MM.1S (cell line): ENCODE measurements at regions not wholly inside any gene's neighbourhood (a gene's known extent, or its start where the extent isn't known, plus 50 kb on each side); places are given as distances from the start of the nearest gene placed in this dataset.

Source experiments
- DNase-seq: peaks from one replicate; pipeline ENCODE4 v3.0.0-alpha.2; 2015
- H2AFZ ChIP-seq: fragments of 300-600 bp; sonication (generic); 2 replicates; pipeline ENCODE4 v1.6.0; 2016; ENCODE audit warnings: antibody characterized with exemption, low read length
- H3F3A ChIP-seq: fragments of 300-600 bp; sonication (generic); 2 replicates; pipeline ENCODE4 v1.6.1; 2016; ENCODE audit warnings: mild to moderate bottlenecking, antibody characterized with exemption, low read length, moderate library complexity, mixed read lengths; ENCODE audit not compliant: insufficient read depth
- H3K27ac ChIP-seq: fragments of 300-600 bp; sonication (generic); 2 replicates; pipeline ENCODE4 v1.5.1; 2016; ENCODE audit warnings: mild to moderate bottlenecking, low read length
- H3K27me3 ChIP-seq: fragments of 300-600 bp; sonication (generic); replicated peaks from 2 replicates; pipeline ENCODE4 v1.6.0; 2016; ENCODE audit warnings: low read length; ENCODE audit not compliant: insufficient read depth
- H3K36me3 ChIP-seq: fragments of 300-600 bp; sonication (generic); replicated peaks from 2 replicates; pipeline ENCODE4 v1.6.1; 2016; ENCODE audit warnings: mild to moderate bottlenecking, low read length, mixed read lengths; ENCODE audit not compliant: insufficient read depth
- H3K4me1 ChIP-seq: fragments of 300-600 bp; sonication (generic); 2 replicates; pipeline ENCODE4 v1.6.1; 2016; ENCODE audit warnings: low read length, mixed read lengths
- H3K4me2 ChIP-seq: fragments of 300-600 bp; sonication (generic); 2 replicates; pipeline ENCODE4 v1.6.0; 2016; ENCODE audit warnings: low read depth, low read length
- H3K4me3 ChIP-seq: fragments of 300-600 bp; sonication (generic); 2 replicates; pipeline ENCODE4 v1.5.1; 2016; ENCODE audit warnings: low read length, mixed read lengths
- H3K79me2 ChIP-seq: fragments of 300-600 bp; sonication (generic); 2 replicates; pipeline ENCODE4 v1.6.1; 2016; ENCODE audit warnings: mixed run types, low read length, mixed read lengths
- H3K9ac ChIP-seq: fragments of 300-600 bp; sonication (generic); 2 replicates; pipeline ENCODE4 v1.6.1; 2016; ENCODE audit warnings: low read length, mixed read lengths
- H3K9me2 ChIP-seq: fragments of 300-600 bp; sonication (generic); replicated peaks from 2 replicates; pipeline ENCODE4 v1.6.1; 2016; ENCODE audit warnings: mild to moderate bottlenecking, low read length, mixed read lengths; ENCODE audit not compliant: insufficient read depth
- H3K9me3 ChIP-seq: fragments of 300-600 bp; sonication (generic); replicated peaks from 2 replicates; pipeline ENCODE4 v1.6.1; 2016; ENCODE audit warnings: mild to moderate bottlenecking, low read length, mixed read lengths; ENCODE audit not compliant: insufficient read depth
- H4K20me1 ChIP-seq: fragments of 300-600 bp; sonication (generic); 2 replicates; pipeline ENCODE4 v1.6.1; 2016; ENCODE audit warnings: mild to moderate bottlenecking, low read length, moderate library complexity, mixed read lengths; ENCODE audit not compliant: insufficient read depth
- CTCF ChIP-seq: fragments of 300-600 bp; sonication (generic); IDR thresholded peaks from 2 replicates; pipeline ENCODE4 v1.5.1; 2016; ENCODE audit warnings: antibody characterized with exemption, low read length, mixed read lengths
- EZH2 ChIP-seq: fragments of 300-600 bp; sonication (generic); optimal IDR thresholded peaks from 2 replicates; pipeline ENCODE3; 2017; ENCODE audit warnings: low read depth, mild to moderate bottlenecking, antibody characterized with exemption, low read length, mixed read lengths
- EZH2phosphoT487 ChIP-seq: fragments of 300-600 bp; sonication (generic); IDR thresholded peaks from 2 replicates; pipeline ENCODE4 v1.6.1; 2018; ENCODE audit warnings: antibody characterized with exemption, low read length

- Histone ChIP-seq H3K4me1 (no peaks in the 10 kb centered on the region), H3K36me3 (no peaks in the 10 kb centered on the region), H3F3A (no peaks in the 10 kb centered on the region), H3K27ac (no peak overlapping the region), H3K4me2 (no peak overlapping the region), H3K9me3 (no peaks in the 10 kb centered on the region), H3K4me3 (no peak overlapping the region), H3K79me2 (no peaks in the 10 kb centered on the region), H3K27me3 (peaks cover 80% of the 10 kb centered on the region), H3K9ac (no peak overlapping the region), H4K20me1 (no peaks in the 10 kb centered on the region), H2AFZ (no peak overlapping the region), H3K9me2 (no peaks in the 10 kb centered on the region)
- TF ChIP-seq CTCF (no peak), EZH2 (no peak), EZH2phosphoT487 (no peak)
- peak; percentile 44 for DNase-seq
Observed at GRCh38 chr11:119493712-119494111, 70.7 kb upstream of the THY1 start.

- Histone ChIP-seq H3K27ac (no peak overlapping the region), H3K36me3 (no peaks in the 10 kb centered on the region), H3F3A (no peaks in the 10 kb centered on the region), H3K4me2 (no peak overlapping the region), H4K20me1 (no peaks in the 10 kb centered on the region), H3K9me2 (no peaks in the 10 kb centered on the region), H3K9me3 (no peaks in the 10 kb centered on the region), H3K4me1 (no peaks in the 10 kb centered on the region), H2AFZ (no peak overlapping the region), H3K9ac (no peak overlapping the region), H3K27me3 (peaks cover 65% of the 10 kb centered on the region), H3K79me2 (no peaks in the 10 kb centered on the region), H3K4me3 (no peak overlapping the region)
- TF ChIP-seq EZH2phosphoT487 (no peak), CTCF (0 out of 2 replicates have a peak, but pooled peaks have one; percentile 10)
- no peak for DNase-seq
Observed at GRCh38 chr11:119491753-119492510, 69.0 kb upstream of the THY1 start.

GRCh38 chr11:119490253-119491006, 67.5 kb upstream of the THY1 start:
- Histone ChIP-seq H3K27ac (no peak overlapping the region), H3K4me3 (no peak overlapping the region), H4K20me1 (no peaks in the 10 kb centered on the region), H3K4me2 (no peak overlapping the region), H3K9ac (no peak overlapping the region), H2AFZ (no peak overlapping the region), H3F3A (no peaks in the 10 kb centered on the region), H3K4me1 (no peaks in the 10 kb centered on the region), H3K27me3 (peaks cover 56% of the 10 kb centered on the region), H3K9me3 (no peaks in the 10 kb centered on the region), H3K79me2 (no peaks in the 10 kb centered on the region), H3K36me3 (no peaks in the 10 kb centered on the region), H3K9me2 (no peaks in the 10 kb centered on the region)
- TF ChIP-seq EZH2phosphoT487 = no peak
- TF ChIP-seq EZH2 = no peak
- no peak for TF ChIP-seq CTCF
- no peak for DNase-seq
